Gastroesophageal sphincter (tissue), 3 donors: ENCODE measurements at regions not wholly inside any gene's neighbourhood (a gene's known extent, or its start where the extent isn't known, plus 50 kb on each side); places are given as distances from the start of the nearest gene placed in this dataset.

Experiments
- CTCF ChIP-seq, 4 experiments: fragments of 200-600 bp in 2 of 4; fragments of 450-650 bp in 2 of 4; sonication (generic) in 1 of 4; IDR thresholded peaks; one replicate each; pipeline ENCODE4 v1.5.1; 2017 to 2019; ENCODE audit warnings: antibody characterized with exemption in 4 of 4, mild to moderate bottlenecking in 2 of 4, moderate library complexity in 2 of 4
- EP300 ChIP-seq: sonication (generic); formaldehyde crosslinking; IDR thresholded peaks from one replicate; pipeline ENCODE4 v1.6.1; 2017; ENCODE audit warnings: antibody characterized with exemption, mild to moderate bottlenecking

GRCh38 chr13:50592412-50593155 is 250.9 kb downstream of the DLEU7 start:
- TF ChIP-seq EP300 (no peak), CTCF (IDR thresholded peaks at IDR 0.05) (no peak)
